Neural cell (in vitro differentiated cells): ENCODE measurements at regions not wholly inside any gene's neighbourhood (a gene's known extent, or its start where the extent isn't known, plus 50 kb on each side); places are given as distances from the start of the nearest gene placed in this dataset.

ENCODE experiments used
- CTCF ChIP-seq: fragments of 450-650 bp; IDR thresholded peaks from 2 replicates; pipeline ENCODE4 v1.5.1; 2014; ENCODE audit warnings: antibody characterized with exemption, mild to moderate bottlenecking, moderate library complexity; ENCODE audit not compliant: poor library complexity, severe bottlenecking
- EP300 ChIP-seq: fragments of 450-650 bp; conservative IDR thresholded peaks from 2 replicates; pipeline ENCODE4 v1.6.1; 2014; ENCODE audit warnings: antibody characterized with exemption, mild to moderate bottlenecking, moderate library complexity; ENCODE audit not compliant: poor library complexity, severe bottlenecking
- EZH2 ChIP-seq: fragments of 200-600, 300-800 bp; shearing (Covaris generic), sonication (generic); IDR thresholded peaks from 2 replicates; pipeline ENCODE4 v1.6.1; 2014; ENCODE audit warnings: antibody characterized with exemption, low read length, borderline replicate concordance, mild to moderate bottlenecking; ENCODE audit not compliant: insufficient read depth, poor library complexity, severe bottlenecking
- POLR2AphosphoS5 ChIP-seq: IDR thresholded peaks from 2 replicates; pipeline ENCODE4 v1.6.1; 2012

GRCh38 chr3:96175500-96175899 lies 638.9 kb upstream of the EPHA6 start:
- TF ChIP-seq CTCF, result no peak
- no peak for TF ChIP-seq POLR2AphosphoS5
- TF ChIP-seq EP300, result no peak
- TF ChIP-seq EZH2, result no peak
